Muscle of arm (tissue), 1 donor: ENCODE measurements at regions not wholly inside any gene's neighbourhood (a gene's known extent, or its start where the extent isn't known, plus 50 kb on each side); places are given as distances from the start of the nearest gene placed in this dataset.

Source experiments
- DNase-seq: peaks from one replicate; pipeline ENCODE4 v3.0.0-alpha.2; 2013

- no peak for DNase-seq
Measured at GRCh38 chr6:14731611-14732010, 514.3 kb upstream of the JARID2 start.

- DNase-seq, result no peak
Measured at GRCh38 chr6:14732226-14732843, 513.5 kb upstream of the JARID2 start.

GRCh38 chr6:14732844-14733757 is 512.8 kb upstream of the JARID2 start:
- no peak for DNase-seq

GRCh38 chr6:14734052-14734415 is 511.8 kb upstream of the JARID2 start:
- DNase-seq, result no peak

- no peak for DNase-seq
Measured at GRCh38 chr6:14734416-14735340, 511.2 kb upstream of the JARID2 start.

GRCh38 chr6:14735956-14736486 is 509.8 kb upstream of the JARID2 start:
- no peak for DNase-seq

- DNase-seq, result no peak
Measured at GRCh38 chr6:14736554-14736953, 509.3 kb upstream of the JARID2 start.

GRCh38 chr6:14738497-14738896 is 507.4 kb upstream of the JARID2 start:
- no peak for DNase-seq

- DNase-seq, result no peak
Measured at GRCh38 chr6:14738933-14739332, 506.9 kb upstream of the JARID2 start.

GRCh38 chr6:14739827-14740226 is 506.0 kb upstream of the JARID2 start:
- no peak for DNase-seq

GRCh38 chr6:14742171-14742570 is 503.7 kb upstream of the JARID2 start:
- DNase-seq, result no peak

GRCh38 chr6:14742680-14743079 is 503.2 kb upstream of the JARID2 start:
- DNase-seq, result no peak

GRCh38 chr6:14743144-14743473 is 502.8 kb upstream of the JARID2 start:
- DNase-seq, result no peak

GRCh38 chr6:14743474-14744211 is 502.2 kb upstream of the JARID2 start:
- no peak for DNase-seq

- DNase-seq, result no peak
Measured at GRCh38 chr6:14744212-14744556, 501.7 kb upstream of the JARID2 start.

- DNase-seq, result no peak
Measured at GRCh38 chr6:14746139-14746837, 499.6 kb upstream of the JARID2 start.

GRCh38 chr6:14747881-14748520 is 497.9 kb upstream of the JARID2 start:
- DNase-seq, result no peak

GRCh38 chr6:14748679-14749078 is 497.2 kb upstream of the JARID2 start:
- no peak for DNase-seq

- no peak for DNase-seq
Measured at GRCh38 chr6:14750059-14750661, 495.7 kb upstream of the JARID2 start.

- DNase-seq, result no peak
Measured at GRCh38 chr6:14751645-14752175, 494.2 kb upstream of the JARID2 start.
